ENCODE measurements at regions not wholly inside any gene's neighbourhood (a gene's known extent, or its start where the extent isn't known, plus 50 kb on each side); places are given as distances from the start of the nearest gene placed in this dataset.
"Not testable (repeated sequence)": the region's sequence is repeated elsewhere in the genome, so short reads cannot be mapped to it uniquely, and the experiment has no call there.

DNA sequence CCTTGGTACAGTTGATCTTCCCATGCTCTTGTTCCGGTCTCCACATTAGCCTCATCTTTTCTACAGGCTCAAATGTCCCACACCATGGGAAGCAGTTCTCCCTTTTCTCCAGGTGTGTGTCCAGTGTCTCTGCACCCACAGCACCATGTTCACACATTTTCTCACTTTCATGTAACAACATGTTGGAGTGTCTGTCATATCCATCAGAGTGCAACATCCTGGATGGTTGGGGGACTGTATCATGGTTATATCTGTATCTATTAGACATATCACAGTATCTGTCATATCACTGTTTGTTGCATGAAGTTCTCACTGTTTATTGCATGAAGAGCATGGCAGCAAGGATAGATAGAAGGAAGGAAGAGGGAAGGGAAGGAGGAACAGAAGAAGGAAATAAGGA is 635.6 kb downstream of the EPM2A start:
- in situ Hi-C loops (cut with HindIII; ENCODE audit: low sequenced_read_pairs), result no loop called here

DNA sequence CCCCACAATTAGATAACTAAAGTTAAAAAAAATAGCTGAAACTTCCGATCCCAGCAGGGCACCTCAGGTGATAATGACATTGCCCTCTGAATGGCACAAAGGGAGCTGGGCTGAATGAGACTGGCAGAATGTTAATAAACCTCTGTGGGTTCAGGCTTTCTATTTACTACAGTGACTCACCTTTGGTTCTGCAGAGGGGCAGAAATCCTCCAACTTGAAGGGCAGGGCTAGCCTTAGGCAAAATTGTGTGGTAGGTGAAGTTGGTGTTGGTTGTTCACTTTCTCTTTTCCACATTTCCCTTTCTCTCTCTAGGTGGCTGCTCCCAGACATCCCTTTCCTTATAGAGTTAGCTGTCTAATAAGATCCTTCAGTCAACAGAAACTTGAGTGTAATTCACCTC is 625.2 kb downstream of the EPM2A start:
- DNase-seq (ENCODE audit: low spot score), result no peak
- in situ Hi-C loops (cut with HindIII; ENCODE audit: low sequenced_read_pairs), result no loop called here

More for the DNA sequence above, 635.6 kb downstream of the EPM2A start:
- no peak for DNase-seq (ENCODE audit: low spot score)

DNA sequence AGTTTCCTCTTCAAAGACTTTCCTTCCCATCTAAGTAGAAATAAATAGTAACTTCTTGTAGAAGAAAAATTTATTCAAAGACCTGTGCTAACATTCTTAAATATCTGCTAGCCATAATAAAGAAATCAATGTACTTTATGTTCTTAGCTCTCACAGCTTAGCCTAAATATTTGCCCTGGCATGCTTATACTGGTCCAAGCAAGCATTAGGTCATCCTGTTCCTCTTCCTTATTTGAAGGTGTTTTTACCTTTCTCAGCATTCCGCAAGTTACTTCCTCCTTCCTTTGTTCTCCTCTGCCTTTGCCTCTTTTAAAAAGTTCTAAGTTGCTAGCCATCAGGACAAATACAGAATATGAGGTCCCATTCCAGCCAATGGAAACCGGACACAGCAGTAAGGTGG is 623.9 kb downstream of the EPM2A start:
- in situ Hi-C loops (cut with HindIII; ENCODE audit: low sequenced_read_pairs); DNase-seq (ENCODE audit: low spot score): not testable (repeated sequence)

DNA sequence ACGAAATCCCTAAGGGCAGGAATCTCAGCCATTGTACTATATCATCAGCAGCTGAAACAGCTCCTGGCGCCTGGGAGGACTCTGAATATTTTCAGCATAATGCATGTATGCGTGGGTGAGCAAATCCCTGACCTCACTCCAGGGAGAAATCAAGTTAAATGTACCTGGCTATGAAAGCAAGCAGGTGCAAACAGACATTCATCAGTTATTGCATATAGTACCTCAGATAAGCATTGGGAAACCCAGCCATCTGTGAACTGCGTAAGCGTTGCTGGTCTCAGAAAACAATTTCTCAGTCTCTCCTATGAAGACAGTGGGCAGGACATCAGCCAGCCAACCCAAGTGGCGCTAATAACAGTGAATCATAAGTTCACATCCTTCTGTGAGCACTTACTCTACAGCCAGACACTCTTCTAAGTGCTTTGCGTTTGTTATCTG is 622.6 kb downstream of the EPM2A start:
- DNase-seq (ENCODE audit: low spot score), result no peak
- in situ Hi-C loops (cut with HindIII; ENCODE audit: low sequenced_read_pairs), result no loop called here

DNA sequence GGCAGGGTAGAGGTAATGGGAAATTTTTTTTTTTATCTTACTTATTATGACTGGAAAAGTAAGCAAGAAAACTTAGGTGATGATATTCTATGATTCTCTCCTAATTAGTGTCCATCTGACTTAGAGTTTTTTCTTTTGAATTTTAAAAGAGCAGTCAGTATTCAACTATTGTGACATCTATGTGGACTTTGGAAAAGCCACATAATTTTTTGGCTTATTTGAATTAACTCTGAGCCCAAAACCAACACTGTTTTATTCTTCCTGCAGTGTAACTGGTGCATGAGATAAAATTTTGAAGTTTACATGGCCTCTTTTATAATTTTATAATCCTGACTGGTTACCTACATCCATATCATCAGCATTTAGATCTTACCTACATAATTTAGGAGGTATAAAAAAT is 619.7 kb downstream of the EPM2A start:
- in situ Hi-C loops (cut with HindIII; ENCODE audit: low sequenced_read_pairs), result no loop called here
- DNase-seq (ENCODE audit: low spot score), result no peak

DNA sequence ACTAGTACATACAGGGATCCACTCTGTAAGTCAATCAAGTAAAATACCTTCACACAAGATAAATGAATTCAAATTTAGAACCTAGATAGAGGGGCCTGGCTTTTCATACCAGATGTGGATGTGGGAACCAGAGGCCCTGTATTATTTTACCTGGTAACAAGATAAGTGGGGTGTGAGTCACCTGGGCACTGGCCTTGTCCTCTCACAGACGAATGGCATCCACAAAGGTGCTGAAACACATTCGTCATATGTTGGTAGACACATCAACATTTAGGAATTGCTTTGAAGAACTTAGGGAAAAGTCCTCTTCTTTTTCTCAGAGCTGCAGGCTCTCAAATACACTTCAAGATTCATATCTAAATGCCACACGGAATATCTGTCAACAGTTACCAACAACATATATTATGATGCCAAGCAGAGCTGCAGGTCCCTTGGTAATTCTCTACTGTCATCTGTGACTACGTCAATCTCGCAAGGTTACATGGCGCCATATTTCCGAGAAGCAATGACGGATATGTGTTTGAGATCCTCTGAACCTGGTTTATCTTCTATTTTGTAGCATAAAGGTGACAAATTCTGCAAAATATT is 618.6 kb downstream of the EPM2A start:
- DNase-seq (ENCODE audit: low spot score), result no peak
- in situ Hi-C loops (cut with HindIII; ENCODE audit: low sequenced_read_pairs), result no loop called here

DNA sequence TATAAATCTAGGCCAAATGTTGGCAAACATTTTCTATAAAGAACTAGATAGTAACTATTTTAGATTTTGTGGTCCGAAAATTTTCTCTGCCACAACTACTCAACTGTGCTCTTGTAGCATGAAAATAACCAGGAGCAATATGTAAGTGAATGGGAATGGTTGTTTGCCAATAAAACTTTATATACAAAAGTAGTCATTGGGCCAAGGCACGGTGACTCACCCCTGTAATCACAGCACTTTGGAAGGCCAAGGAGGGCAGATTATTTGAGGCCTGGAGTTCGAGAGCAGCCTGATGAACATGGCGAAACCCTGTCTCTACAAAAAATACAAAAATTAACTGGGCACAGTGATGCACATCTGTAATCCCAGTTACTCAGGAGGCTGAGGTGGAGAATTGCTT is 617.1 kb downstream of the EPM2A start:
- in situ Hi-C loops (cut with HindIII; ENCODE audit: low sequenced_read_pairs), result no loop called here
- DNase-seq (ENCODE audit: low spot score), result no peak

DNA sequence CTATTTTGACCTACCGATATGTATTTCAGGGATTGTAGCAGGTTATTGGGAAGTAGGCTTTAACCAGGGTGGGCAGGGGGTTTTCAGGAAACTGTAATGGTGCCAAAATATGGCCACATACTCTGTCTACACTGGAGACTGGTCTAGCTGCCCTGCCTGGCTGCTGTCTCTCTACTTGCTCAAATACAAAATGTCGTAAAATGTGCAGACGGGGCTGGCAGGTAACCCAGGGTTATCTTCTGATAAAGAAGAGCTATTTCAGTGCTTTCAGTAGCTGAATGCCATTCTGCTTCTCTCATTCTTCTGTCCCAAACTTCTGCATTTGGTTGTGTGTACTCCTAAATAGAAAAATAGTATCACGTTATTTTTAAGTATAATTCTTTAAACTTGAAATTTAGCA is 616.2 kb downstream of the EPM2A start:
- no peak for DNase-seq (ENCODE audit: low spot score)
- in situ Hi-C loops (cut with HindIII; ENCODE audit: low sequenced_read_pairs), result no loop called here

DNA sequence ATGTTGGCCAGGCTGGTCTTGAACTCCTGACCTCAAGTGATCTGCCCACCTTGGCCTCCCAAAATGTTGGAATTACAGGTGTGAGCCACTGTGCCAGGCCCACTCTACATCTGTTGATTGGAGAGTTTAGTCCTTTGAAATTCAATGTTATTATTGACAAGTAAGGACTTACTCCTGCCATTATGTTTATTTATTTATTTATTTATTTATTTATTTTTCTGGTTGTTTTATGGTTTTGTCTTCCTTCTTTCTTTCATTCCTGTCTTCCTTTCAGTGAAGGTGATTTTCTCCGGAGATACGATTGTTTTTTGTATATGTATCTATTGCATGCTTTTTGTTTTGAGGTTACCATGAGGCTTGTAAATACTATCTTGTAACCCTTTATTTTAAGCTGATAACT is 602.6 kb downstream of the EPM2A start:
- in situ Hi-C loops (cut with HindIII; ENCODE audit: low sequenced_read_pairs), result no loop called here
- no peak for DNase-seq (ENCODE audit: low spot score)

DNA sequence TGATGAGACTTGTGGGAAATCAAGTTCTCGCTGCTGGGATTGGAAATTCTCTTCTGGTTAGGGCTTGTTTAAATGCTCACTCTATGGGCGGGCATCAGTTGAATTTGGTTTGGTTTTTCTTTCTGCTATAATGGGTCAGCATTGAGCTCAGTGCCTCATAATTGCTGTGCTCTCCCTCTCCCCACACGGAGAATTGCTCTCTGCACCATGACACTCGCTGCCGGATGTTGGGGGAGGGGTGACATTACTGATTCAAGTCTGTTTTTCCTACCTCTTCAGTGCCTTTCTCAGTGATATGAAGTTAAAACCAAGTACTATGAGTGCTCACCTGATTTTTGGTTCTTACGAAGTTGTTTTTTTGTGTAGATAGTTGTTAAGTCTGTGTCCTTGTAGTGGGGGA is 599.6 kb downstream of the EPM2A start:
- DNase-seq (ENCODE audit: low spot score), result no peak
- in situ Hi-C loops (cut with HindIII; ENCODE audit: low sequenced_read_pairs), result no loop called here

DNA sequence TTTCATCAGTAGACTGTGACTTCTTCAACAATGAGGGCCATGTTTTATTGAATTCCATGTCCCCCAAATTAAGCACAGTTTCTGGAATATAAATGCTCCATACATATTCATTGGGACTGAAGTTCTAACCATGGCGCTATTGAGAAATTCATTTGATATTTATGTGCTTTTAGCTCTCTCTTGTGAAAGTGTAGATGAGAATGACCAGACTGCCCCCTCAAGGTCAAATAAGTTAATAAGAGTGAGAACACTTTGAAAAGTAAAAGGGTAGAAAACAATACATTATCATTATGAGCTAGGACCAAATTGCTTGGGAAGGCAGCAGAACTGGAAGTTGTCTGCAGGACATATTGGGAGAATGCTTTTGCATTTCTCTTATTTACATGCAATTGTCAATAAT is 597.9 kb downstream of the EPM2A start:
- no peak for DNase-seq (ENCODE audit: low spot score)
- in situ Hi-C loops (cut with HindIII; ENCODE audit: low sequenced_read_pairs), result no loop called here

DNA sequence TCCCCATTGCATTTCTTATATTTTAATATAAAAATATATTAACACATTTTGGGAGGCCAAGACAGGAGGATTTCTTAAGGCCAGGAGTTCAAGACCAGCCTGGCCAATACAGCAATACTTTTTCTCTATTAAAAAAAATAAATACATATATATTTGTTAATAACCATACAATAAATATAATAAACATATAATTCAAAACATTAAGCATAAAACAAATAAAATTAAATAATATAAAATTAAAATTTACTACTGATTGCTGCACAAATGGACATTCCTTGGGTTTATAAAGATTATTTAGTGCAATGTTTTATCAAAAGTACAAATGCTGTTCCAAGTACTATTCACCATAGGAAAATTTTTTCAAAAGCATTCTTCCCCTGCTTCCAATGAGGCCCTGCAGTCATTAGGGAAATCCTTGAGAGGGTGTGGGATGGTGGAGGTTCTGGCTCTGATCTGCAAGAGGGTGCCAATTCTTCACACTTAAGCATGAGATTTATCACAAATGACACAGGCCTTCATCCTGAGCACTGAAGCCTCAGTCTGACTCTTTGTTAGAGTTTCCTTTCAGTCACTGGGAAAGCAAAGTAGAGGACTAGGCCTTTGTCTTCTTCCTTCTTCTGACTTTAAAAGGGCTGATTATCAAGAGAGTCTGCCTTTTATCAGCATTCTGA is 596.7 kb downstream of the EPM2A start:
- in situ Hi-C loops (cut with HindIII; ENCODE audit: low sequenced_read_pairs), result no loop called here

DNA sequence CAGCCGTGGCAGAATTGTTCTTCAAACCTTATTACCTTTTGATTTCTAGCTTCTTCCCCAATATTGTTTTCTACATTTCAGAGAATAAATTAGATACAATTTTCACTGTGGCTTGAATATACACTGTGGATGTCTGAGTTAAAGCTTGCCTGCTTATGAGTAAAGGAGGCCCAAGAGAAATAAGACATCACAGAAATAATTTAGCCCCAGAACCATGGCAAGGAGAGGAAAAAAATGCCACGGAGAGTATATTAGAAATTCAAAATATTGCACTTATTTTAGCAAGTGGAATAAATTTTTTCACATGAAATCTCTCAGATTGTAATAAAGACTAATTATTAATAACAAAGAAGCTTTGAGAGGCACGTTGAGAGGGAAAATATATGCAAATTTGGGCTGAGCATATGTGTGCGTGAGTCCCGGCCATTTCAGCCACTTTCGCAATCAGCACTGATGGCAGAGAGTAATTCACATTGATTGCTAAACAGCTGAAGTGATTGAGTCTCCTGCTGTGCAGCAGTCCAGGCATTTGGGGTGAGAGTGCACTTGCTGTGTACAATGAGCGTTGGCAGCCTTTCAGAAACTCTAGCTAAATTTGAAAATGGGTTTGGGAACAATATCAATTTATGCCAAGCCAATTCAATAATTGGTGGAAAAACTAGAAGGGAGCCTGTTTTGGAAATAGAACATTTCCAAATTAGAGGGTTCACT is 596.0 kb downstream of the EPM2A start:
- in situ Hi-C loops (cut with HindIII; ENCODE audit: low sequenced_read_pairs), result no loop called here
- no peak for DNase-seq (ENCODE audit: low spot score)

More for the DNA sequence above, 596.7 kb downstream of the EPM2A start:
- DNase-seq (ENCODE audit: low spot score), result no peak

DNA sequence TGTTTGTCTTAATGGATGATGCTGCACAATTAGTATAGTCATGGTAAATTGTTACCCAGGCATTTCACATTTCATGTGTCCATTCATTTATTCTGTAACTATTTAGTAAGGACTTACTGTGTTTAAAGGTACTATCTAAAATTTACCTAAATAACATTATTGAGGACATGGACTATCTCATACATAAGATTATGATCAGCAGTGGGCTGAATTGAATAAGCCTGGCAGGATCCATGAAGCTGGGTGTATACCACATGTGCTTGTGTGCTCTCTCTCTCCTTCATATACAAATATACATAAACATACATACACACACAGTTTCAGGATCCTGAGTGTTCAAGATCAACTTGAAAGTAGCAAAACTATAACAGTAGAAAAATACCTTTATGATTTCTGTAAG is 595.4 kb downstream of the EPM2A start:
- in situ Hi-C loops (cut with HindIII; ENCODE audit: low sequenced_read_pairs), result no loop called here
- no peak for DNase-seq (ENCODE audit: low spot score)

DNA sequence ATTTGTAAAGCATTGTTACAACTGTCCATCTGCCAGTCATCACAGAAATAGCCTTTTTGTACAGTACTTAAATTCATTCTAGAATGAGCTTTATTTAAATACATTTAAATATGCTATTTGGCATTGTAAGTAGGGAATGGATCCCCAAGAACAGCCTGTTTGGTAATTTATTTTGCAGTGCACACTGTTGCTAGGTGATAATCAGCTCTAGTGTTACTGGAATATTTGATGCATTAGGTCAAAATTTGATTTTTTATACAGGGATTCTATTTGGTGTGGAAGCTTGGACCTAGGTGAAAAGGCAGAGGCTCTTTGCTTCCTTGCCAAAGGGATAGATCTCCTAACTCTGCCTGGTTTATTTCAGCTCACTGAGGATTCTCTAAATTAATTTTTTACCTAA is 593.7 kb downstream of the EPM2A start:
- in situ Hi-C loops (cut with HindIII; ENCODE audit: low sequenced_read_pairs), result no loop called here
- no peak for DNase-seq (ENCODE audit: low spot score)

DNA sequence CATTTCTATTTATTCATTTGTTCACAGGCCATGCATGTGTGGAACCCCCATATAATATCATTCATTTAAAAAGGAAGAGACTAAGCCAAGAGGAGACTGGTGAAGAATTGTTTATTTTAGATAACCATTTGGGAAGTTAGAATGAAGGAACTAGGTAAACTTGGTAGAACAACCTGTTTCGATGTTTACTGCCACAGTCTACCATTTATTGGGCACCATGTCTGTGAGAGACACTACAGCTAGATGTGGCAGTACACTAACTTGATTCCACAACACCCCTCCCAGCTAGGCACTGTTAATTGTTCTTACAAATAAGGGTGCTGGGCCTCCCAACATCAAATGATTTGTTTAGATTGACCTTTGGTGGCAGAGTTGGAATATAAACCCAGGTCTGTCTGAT is 592.4 kb downstream of the EPM2A start:
- DNase-seq (ENCODE audit: low spot score), result no peak
- in situ Hi-C loops (cut with HindIII; ENCODE audit: low sequenced_read_pairs), result no loop called here

DNA sequence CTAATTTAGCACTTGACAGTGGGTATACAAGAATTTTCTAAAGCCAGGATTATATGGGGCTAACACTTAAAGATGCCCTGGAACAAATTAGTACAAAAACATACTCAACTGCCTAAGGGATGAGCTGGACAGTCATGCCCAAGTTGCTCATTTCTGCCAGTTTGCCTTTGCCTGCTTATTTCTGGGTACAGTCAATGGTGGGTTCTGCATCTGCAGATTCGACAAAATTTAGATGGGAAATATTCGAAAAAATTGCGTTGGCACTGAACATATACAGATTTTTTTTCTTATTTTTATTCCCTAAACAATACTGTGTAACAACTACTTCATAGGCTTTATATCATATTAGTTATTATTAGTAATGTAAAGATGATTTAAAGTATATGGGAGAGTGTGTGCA is 591.9 kb downstream of the EPM2A start:
- in situ Hi-C loops (cut with HindIII; ENCODE audit: low sequenced_read_pairs), result no loop called here
- DNase-seq (ENCODE audit: low spot score), result no peak

DNA sequence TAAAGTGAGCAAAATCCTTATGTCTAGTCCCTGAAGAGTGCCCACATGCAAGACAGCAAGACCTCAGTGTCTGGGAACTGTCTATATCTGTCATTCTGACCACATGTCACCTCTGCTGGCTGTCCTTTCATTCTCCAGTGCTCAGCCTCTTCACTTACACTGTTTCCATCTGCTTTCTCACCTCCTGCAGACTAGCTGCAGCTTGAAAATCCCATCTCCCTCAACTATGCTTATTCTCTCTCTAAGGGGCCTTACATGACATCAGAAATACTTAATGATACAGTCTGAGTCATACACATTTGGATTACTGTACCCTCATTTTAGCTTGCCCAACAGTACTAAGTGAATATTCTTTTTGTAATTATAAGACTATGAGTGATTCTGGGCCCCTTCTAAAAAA is 587.8 kb downstream of the EPM2A start:
- no peak for DNase-seq (ENCODE audit: low spot score)
- in situ Hi-C loops (cut with HindIII; ENCODE audit: low sequenced_read_pairs), result no loop called here

DNA sequence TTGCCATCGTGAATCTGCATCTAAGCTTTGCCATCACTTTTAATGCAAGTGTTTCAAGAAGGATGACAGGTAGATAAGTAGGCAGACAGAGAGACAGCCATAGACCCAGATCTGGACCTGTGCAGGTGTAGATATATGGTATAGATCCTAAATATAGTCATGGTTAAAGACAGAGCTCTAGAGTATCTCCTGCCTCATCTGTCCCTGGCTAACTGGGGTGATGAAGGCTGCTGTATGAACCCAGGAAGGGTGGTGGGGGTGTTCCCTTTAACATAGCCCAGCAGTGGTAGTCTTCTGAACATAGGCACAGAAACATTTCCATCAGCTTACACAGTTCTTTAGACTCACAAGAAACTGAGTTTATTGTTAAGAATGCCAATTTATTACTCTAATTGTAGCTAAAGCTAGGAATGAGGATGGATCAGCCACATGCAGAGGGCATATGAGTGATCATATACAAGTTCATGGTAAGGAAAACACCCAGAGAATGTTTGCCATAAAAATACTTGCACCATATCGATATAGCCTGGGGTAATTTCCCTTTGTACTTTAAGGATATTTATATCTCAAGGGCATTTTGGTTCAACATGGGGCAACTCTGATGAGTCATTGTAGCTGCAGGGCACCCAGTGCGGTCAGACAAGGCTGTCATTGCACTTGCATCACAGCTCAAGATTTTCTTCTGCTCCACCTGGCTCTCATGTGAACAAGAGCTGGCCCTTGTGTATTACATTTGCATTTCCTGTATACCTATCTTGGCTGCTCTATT is 587.2 kb downstream of the EPM2A start:
- DNase-seq (ENCODE audit: low spot score), result no peak
- in situ Hi-C loops (cut with HindIII; ENCODE audit: low sequenced_read_pairs), result no loop called here

DNA sequence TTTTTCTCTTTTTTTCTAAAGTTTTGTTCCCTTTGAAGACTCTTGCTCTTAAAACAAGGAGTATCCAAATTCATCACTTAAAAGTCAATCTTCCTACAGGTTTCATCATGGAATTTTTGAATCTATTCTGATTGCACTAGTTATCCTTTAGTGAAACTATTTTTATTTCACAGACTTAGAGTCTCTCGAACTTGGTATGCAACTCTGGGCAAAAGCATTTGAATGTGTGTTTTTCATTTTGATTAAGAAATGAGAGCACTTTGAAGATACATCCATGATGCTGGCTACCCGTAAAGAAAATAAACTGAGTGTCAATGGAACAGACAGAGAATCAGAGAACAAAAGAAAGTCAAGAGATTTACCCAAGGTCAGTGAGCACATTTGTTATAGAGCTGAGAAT is 586.5 kb downstream of the EPM2A start:
- DNase-seq (ENCODE audit: low spot score), result no peak
- in situ Hi-C loops (cut with HindIII; ENCODE audit: low sequenced_read_pairs), result no loop called here
